Mammary epithelial cell (primary cell): ENCODE measurements at regions not wholly inside any gene's neighbourhood (a gene's known extent, or its start where the extent isn't known, plus 50 kb on each side); places are given as distances from the start of the nearest gene placed in this dataset.
"Not testable (repeated sequence)": the region's sequence is repeated elsewhere in the genome, so short reads cannot be mapped to it uniquely, and the experiment has no call there.

Experiments
- CTCF ChIP-seq, 2 donors: IDR thresholded peaks in 1 of 2; conservative IDR thresholded peaks in 1 of 2; 2 replicates each; pipeline ENCODE4 v1.5.1; 2011 to 2012; ENCODE audit warnings: inconsistent platforms in 2 of 2, low read length in 2 of 2, mild to moderate bottlenecking in 2 of 2, control low read depth in 1 of 2, low read depth in 1 of 2; ENCODE audit not compliant: insufficient read depth in 1 of 2; ENCODE audit errors: extremely low read depth in 1 of 2
- EZH2 ChIP-seq: IDR thresholded peaks from 2 replicates; pipeline ENCODE4 v1.6.1; 2012; ENCODE audit warnings: low read length, inconsistent platforms, borderline replicate concordance

- not testable (repeated sequence) for TF ChIP-seq CTCF (conservative IDR thresholded peaks at IDR 0.05 in 1 of 2, IDR thresholded peaks at IDR 0.05 in 1 of 2; ENCODE audit: extremely low read depth in 1 of 2, insufficient read depth in 1 of 2, low read depth in 1 of 2, low read length in 2 of 2); EZH2
Measured at GRCh38 chr9:41059603-41060002, 68.9 kb downstream of the FOXD4L6 start.
